ENCODE measurements at regions not wholly inside any gene's neighbourhood (a gene's known extent, or its start where the extent isn't known, plus 50 kb on each side); places are given as distances from the start of the nearest gene placed in this dataset.
"Not testable (repeated sequence)": the region's sequence is repeated elsewhere in the genome, so short reads cannot be mapped to it uniquely, and the experiment has no call there.

GRCh38 chr9:138211544-138212219, 334.1 kb downstream of the CACNA1B start:
- peak in 2 of 3 experiments; percentile 15 to 24 for TF ChIP-seq CTCF (optimal IDR thresholded peaks at IDR 0.05 in 1 of 3, IDR thresholded peaks at IDR 0.05 in 1 of 3, conservative IDR thresholded peaks at IDR 0.05 in 1 of 3; ENCODE audit: extremely low read depth in 1 of 3, insufficient read depth in 2 of 3, low read length in 3 of 3)
- H4K20me1 ChIP-seq (ENCODE audit: control insufficient read depth, extremely low read depth, insufficient read depth, low read length); H3K27me3 ChIP-seq (ENCODE audit: control insufficient read depth, extremely low read depth, insufficient read depth, low read length); H3K27ac ChIP-seq (ENCODE audit: control insufficient read depth, insufficient read depth, low read length); H3K4me3 ChIP-seq (ENCODE audit: control insufficient read depth in 2 of 3, extremely low read depth in 1 of 3, insufficient read depth in 2 of 3, low read depth in 1 of 3, low read length in 3 of 3); dilution Hi-C loops (cut with MboI; ENCODE audit: extremely low pct_ligation_motif_present, low sequenced_read_pairs); H3K4me1 ChIP-seq (ENCODE audit: control insufficient read depth, extremely low read depth, insufficient read depth, low read length); H3K9me1 ChIP-seq (ENCODE audit: control insufficient read depth, extremely low read depth, insufficient read depth, low read length); H3K4me2 ChIP-seq (ENCODE audit: control insufficient read depth, extremely low read depth, insufficient read depth, low read depth, low read length); FAIRE-seq; DNase-seq (ENCODE audit: low read depth, low spot score); H3K36me3 ChIP-seq (ENCODE audit: control insufficient read depth in 2 of 2, extremely low read depth in 1 of 2, insufficient read depth in 2 of 2, low read length in 2 of 2); H3K9me3 ChIP-seq (ENCODE audit: control insufficient read depth, low read depth, low read length); H3K9ac ChIP-seq (ENCODE audit: control insufficient read depth, extremely low read depth, insufficient read depth, low read length); H3K79me2 ChIP-seq (ENCODE audit: control insufficient read depth, insufficient read depth, low read length); H2AFZ ChIP-seq (ENCODE audit: control insufficient read depth, low read length): not testable (repeated sequence)

- H3K4me2 ChIP-seq (ENCODE audit: control insufficient read depth, extremely low read depth, insufficient read depth, low read depth, low read length); H3K9ac ChIP-seq (ENCODE audit: control insufficient read depth, extremely low read depth, insufficient read depth, low read length); H3K27ac ChIP-seq (ENCODE audit: control insufficient read depth, insufficient read depth, low read length); H3K9me3 ChIP-seq (ENCODE audit: control insufficient read depth, low read depth, low read length); H3K4me1 ChIP-seq (ENCODE audit: control insufficient read depth, extremely low read depth, insufficient read depth, low read length); H3K27me3 ChIP-seq (ENCODE audit: control insufficient read depth, extremely low read depth, insufficient read depth, low read length); dilution Hi-C loops (cut with MboI; ENCODE audit: extremely low pct_ligation_motif_present, low sequenced_read_pairs); H3K4me3 ChIP-seq (ENCODE audit: control insufficient read depth in 2 of 3, extremely low read depth in 1 of 3, insufficient read depth in 2 of 3, low read depth in 1 of 3, low read length in 3 of 3); H3K36me3 ChIP-seq (ENCODE audit: control insufficient read depth in 2 of 2, extremely low read depth in 1 of 2, insufficient read depth in 2 of 2, low read length in 2 of 2); H3K79me2 ChIP-seq (ENCODE audit: control insufficient read depth, insufficient read depth, low read length); DNase-seq (ENCODE audit: low read depth, low spot score); FAIRE-seq; H3K9me1 ChIP-seq (ENCODE audit: control insufficient read depth, extremely low read depth, insufficient read depth, low read length); H4K20me1 ChIP-seq (ENCODE audit: control insufficient read depth, extremely low read depth, insufficient read depth, low read length); H2AFZ ChIP-seq (ENCODE audit: control insufficient read depth, low read length): not testable (repeated sequence)
Measured at GRCh38 chr9:138212811-138213210, 335.2 kb downstream of the CACNA1B start.

- H3K27ac ChIP-seq (ENCODE audit: control insufficient read depth, insufficient read depth, low read length); H3K9ac ChIP-seq (ENCODE audit: control insufficient read depth, extremely low read depth, insufficient read depth, low read length); H3K79me2 ChIP-seq (ENCODE audit: control insufficient read depth, insufficient read depth, low read length); H4K20me1 ChIP-seq (ENCODE audit: control insufficient read depth, extremely low read depth, insufficient read depth, low read length); H3K4me1 ChIP-seq (ENCODE audit: control insufficient read depth, extremely low read depth, insufficient read depth, low read length); H3K36me3 ChIP-seq (ENCODE audit: control insufficient read depth in 2 of 2, extremely low read depth in 1 of 2, insufficient read depth in 2 of 2, low read length in 2 of 2); DNase-seq (ENCODE audit: low read depth, low spot score); FAIRE-seq; H2AFZ ChIP-seq (ENCODE audit: control insufficient read depth, low read length); dilution Hi-C loops (cut with MboI; ENCODE audit: extremely low pct_ligation_motif_present, low sequenced_read_pairs); H3K4me3 ChIP-seq (ENCODE audit: control insufficient read depth in 2 of 3, extremely low read depth in 1 of 3, insufficient read depth in 2 of 3, low read depth in 1 of 3, low read length in 3 of 3); H3K27me3 ChIP-seq (ENCODE audit: control insufficient read depth, extremely low read depth, insufficient read depth, low read length); H3K9me3 ChIP-seq (ENCODE audit: control insufficient read depth, low read depth, low read length); H3K9me1 ChIP-seq (ENCODE audit: control insufficient read depth, extremely low read depth, insufficient read depth, low read length): not testable (repeated sequence)
- peak overlapping the region; percentile 27 for H3K4me2 ChIP-seq (ENCODE audit: control insufficient read depth, extremely low read depth, insufficient read depth, low read depth, low read length)
Measured at GRCh38 chr9:138213748-138214147, 336.2 kb downstream of the CACNA1B start.

- FAIRE-seq; H3K9me1 ChIP-seq (ENCODE audit: control insufficient read depth, extremely low read depth, insufficient read depth, low read length); H3K27ac ChIP-seq (ENCODE audit: control insufficient read depth, insufficient read depth, low read length); DNase-seq (ENCODE audit: low read depth, low spot score); H3K4me3 ChIP-seq (ENCODE audit: control insufficient read depth in 2 of 3, extremely low read depth in 1 of 3, insufficient read depth in 2 of 3, low read depth in 1 of 3, low read length in 3 of 3); H3K79me2 ChIP-seq (ENCODE audit: control insufficient read depth, insufficient read depth, low read length); H3K4me2 ChIP-seq (ENCODE audit: control insufficient read depth, extremely low read depth, insufficient read depth, low read depth, low read length); H3K36me3 ChIP-seq (ENCODE audit: control insufficient read depth in 2 of 2, extremely low read depth in 1 of 2, insufficient read depth in 2 of 2, low read length in 2 of 2); H3K9ac ChIP-seq (ENCODE audit: control insufficient read depth, extremely low read depth, insufficient read depth, low read length); dilution Hi-C loops (cut with MboI; ENCODE audit: extremely low pct_ligation_motif_present, low sequenced_read_pairs); H4K20me1 ChIP-seq (ENCODE audit: control insufficient read depth, extremely low read depth, insufficient read depth, low read length); H3K9me3 ChIP-seq (ENCODE audit: control insufficient read depth, low read depth, low read length); H3K4me1 ChIP-seq (ENCODE audit: control insufficient read depth, extremely low read depth, insufficient read depth, low read length); H2AFZ ChIP-seq (ENCODE audit: control insufficient read depth, low read length); H3K27me3 ChIP-seq (ENCODE audit: control insufficient read depth, extremely low read depth, insufficient read depth, low read length): not testable (repeated sequence)
Measured at GRCh38 chr9:138214548-138214947, 337.0 kb downstream of the CACNA1B start.
